RWPE1 (cell line): ENCODE measurements at regions not wholly inside any gene's neighbourhood (a gene's known extent, or its start where the extent isn't known, plus 50 kb on each side); places are given as distances from the start of the nearest gene placed in this dataset.
"Not testable (repeated sequence)": the region's sequence is repeated elsewhere in the genome, so short reads cannot be mapped to it uniquely, and the experiment has no call there.

Experiments
- CTCF ChIA-PET: fragments of 350-600 bp; sonication (Branson Sonifier 250); formaldehyde crosslinking; extraction: SDS; loops from one replicate; lab custom pipeline; 2021; lab: Yijun Ruan, JAX
- POLR2A ChIA-PET: fragments of 400-600 bp; formaldehyde crosslinking; extraction: SDS; loops from one replicate; lab custom pipeline; 2020; ENCODE audit warnings: antibody characterized with exemption; ENCODE audit not compliant: low non-redundant PET; lab: Yijun Ruan, JAX
- DNase-seq: peaks from one replicate; pipeline ENCODE4 v3.0.0; 2012; ENCODE audit warnings: low spot score
- H3K27ac ChIP-seq: fragments of 450-650 bp; 2 replicates; pipeline ENCODE4 v1.5.1; 2017
- CTCF ChIP-seq: fragments of 450-650 bp; conservative IDR thresholded peaks from 2 replicates; pipeline ENCODE4 v1.5.1; 2017; ENCODE audit warnings: low read depth, mild to moderate bottlenecking

GRCh38 chr21:10414121-10414924, 107.1 kb upstream of the TPTE start:
- POLR2A ChIA-PET, H3K27ac ChIP-seq, DNase-seq, CTCF ChIA-PET: not testable (repeated sequence)

- POLR2A ChIA-PET, DNase-seq, H3K27ac ChIP-seq, CTCF ChIA-PET: not testable (repeated sequence)
These were observed 106.5 kb upstream of the TPTE start for GRCh38 chr21:10414925-10415254.

- POLR2A ChIA-PET, DNase-seq, CTCF ChIA-PET, H3K27ac ChIP-seq: not testable (repeated sequence)
These were observed 105.9 kb upstream of the TPTE start for GRCh38 chr21:10415456-10415855.

- POLR2A ChIA-PET, H3K27ac ChIP-seq, CTCF ChIA-PET, DNase-seq: not testable (repeated sequence)
These were observed 105.5 kb upstream of the TPTE start for GRCh38 chr21:10415859-10416258.

GRCh38 chr21:10416691-10417447, 104.5 kb upstream of the TPTE start:
- H3K27ac ChIP-seq, CTCF ChIA-PET, DNase-seq, POLR2A ChIA-PET: not testable (repeated sequence)

- H3K27ac ChIP-seq, DNase-seq, CTCF ChIA-PET, POLR2A ChIA-PET: not testable (repeated sequence)
These were observed 103.8 kb upstream of the TPTE start for GRCh38 chr21:10417551-10418002.

GRCh38 chr21:10418250-10419048, 102.9 kb upstream of the TPTE start:
- H3K27ac ChIP-seq, POLR2A ChIA-PET, DNase-seq, CTCF ChIA-PET: not testable (repeated sequence)

GRCh38 chr21:10421199-10421598, 100.2 kb upstream of the TPTE start:
- POLR2A ChIA-PET, H3K27ac ChIP-seq, DNase-seq, CTCF ChIA-PET: not testable (repeated sequence)

GRCh38 chr21:10421601-10422000, 99.8 kb upstream of the TPTE start:
- POLR2A ChIA-PET, CTCF ChIA-PET, H3K27ac ChIP-seq, DNase-seq: not testable (repeated sequence)

GRCh38 chr21:10424097-10424886, 97.1 kb upstream of the TPTE start:
- DNase-seq, POLR2A ChIA-PET, H3K27ac ChIP-seq, CTCF ChIA-PET: not testable (repeated sequence)

GRCh38 chr21:10424887-10425145, 96.6 kb upstream of the TPTE start:
- CTCF ChIA-PET, DNase-seq, POLR2A ChIA-PET, H3K27ac ChIP-seq: not testable (repeated sequence)

GRCh38 chr21:10425856-10426255, 95.5 kb upstream of the TPTE start:
- POLR2A ChIA-PET, result no interaction called here
- no peak for DNase-seq
- CTCF ChIA-PET, result no interaction called here
- H3K27ac ChIP-seq, result no peak overlapping the region
- no peak for TF ChIP-seq CTCF

GRCh38 chr21:10426812-10427211, 94.6 kb upstream of the TPTE start:
- H3K27ac ChIP-seq, POLR2A ChIA-PET, DNase-seq, CTCF ChIA-PET: not testable (repeated sequence)

- DNase-seq, H3K27ac ChIP-seq, CTCF ChIA-PET, POLR2A ChIA-PET: not testable (repeated sequence)
These were observed 94.1 kb upstream of the TPTE start for GRCh38 chr21:10427277-10427676.

- POLR2A ChIA-PET, H3K27ac ChIP-seq, CTCF ChIA-PET, DNase-seq: not testable (repeated sequence)
These were observed 92.3 kb upstream of the TPTE start for GRCh38 chr21:10428981-10429534.
